ENCODE measurements at regions not wholly inside any gene's neighbourhood (a gene's known extent, or its start where the extent isn't known, plus 50 kb on each side); places are given as distances from the start of the nearest gene placed in this dataset.

DNA sequence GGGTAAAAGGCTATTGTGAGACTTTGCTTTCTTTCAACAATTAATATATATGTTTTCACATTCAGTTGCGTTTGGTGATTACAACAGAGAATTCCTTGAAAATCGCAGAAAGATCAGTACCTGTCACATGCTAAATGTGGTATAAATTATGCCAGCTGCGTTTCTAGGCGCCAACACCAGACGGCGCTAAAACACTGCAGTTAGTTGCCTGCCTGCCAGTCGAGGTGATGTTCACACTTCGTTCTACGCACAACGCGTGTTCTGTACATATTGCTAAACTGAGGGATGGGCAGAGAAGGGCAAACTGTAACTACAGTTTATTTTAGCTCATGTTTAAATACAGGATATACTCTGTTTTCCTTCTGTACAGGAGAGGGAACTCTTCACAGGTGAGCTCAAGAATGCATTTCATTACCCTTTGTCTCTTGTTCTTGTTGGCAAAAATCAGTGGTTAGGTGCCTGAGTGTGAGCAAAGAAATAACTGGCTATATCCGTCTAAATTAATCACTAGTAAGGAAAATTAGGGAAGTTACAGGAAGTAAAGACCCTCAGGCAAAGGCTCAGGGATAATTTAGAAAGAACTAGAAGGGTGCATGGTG, 100.1 kb upstream of the RGS17 start:
- DNase-seq = no peak
- H3K27ac ChIP-seq = no peak overlapping the region
- no peaks in the 10 kb centered on the region for H3K36me3 ChIP-seq
- no peaks in the 10 kb centered on the region for H3K9me3 ChIP-seq
- TF ChIP-seq POLR2A (IDR thresholded peaks at IDR 0.05) (no peak), EP300 (IDR thresholded peaks at IDR 0.05) (no peak), CTCF (IDR thresholded peaks at IDR 0.05) (peak in 3 of 4 experiments; percentile 25 to 49 (median 43))
- H3K4me3 ChIP-seq = no peak overlapping the region
- no peaks in the 10 kb centered on the region for H3K4me1 ChIP-seq
- H3K27me3 ChIP-seq = no peaks in the 10 kb centered on the region
- WGBS, 2 donors = 7 to 10% methylated on average over 12 of the region's 12 CpGs
- intact Hi-C loops (cut with DNase I) = no loop called here

DNA sequence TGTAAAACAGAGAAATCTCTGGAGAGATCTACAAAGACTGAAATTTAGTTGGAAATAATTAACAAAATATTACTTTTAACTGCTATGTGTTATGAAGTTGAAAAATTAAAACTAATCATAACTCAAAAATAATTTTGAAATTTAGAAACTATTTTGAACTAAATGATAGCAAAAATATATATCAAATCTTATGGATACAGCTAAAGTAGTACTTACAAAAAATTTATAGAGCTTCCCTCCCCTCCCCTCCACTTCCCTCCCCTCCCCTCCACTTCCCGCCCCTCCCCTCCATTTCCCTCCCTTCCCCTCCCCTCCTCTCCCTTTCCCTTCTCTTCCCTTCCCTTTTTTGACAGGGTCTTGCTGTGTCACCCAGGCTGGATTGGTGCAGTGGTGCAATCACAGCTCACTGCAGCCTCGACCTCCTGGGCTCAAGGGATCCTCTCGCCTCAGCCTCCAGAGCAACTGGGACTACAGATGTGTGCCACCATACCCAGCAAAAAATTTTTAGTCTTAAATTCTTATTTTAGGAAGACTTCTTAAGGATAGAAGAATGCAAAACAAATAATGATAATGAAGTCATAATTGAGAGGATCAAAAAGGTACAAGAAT, 87.2 kb upstream of the RGS17 start:
- H3K4me3 ChIP-seq = no peak overlapping the region
- no peaks in the 10 kb centered on the region for H3K9me3 ChIP-seq
- H3K4me1 ChIP-seq = no peaks in the 10 kb centered on the region
- no peak overlapping the region for H3K27ac ChIP-seq
- no peaks in the 10 kb centered on the region for H3K36me3 ChIP-seq
- WGBS, 2 donors = 41 to 82% methylated on average over 3 of the region's 3 CpGs
- intact Hi-C loops (cut with DNase I) = no loop called here
- H3K27me3 ChIP-seq = no peaks in the 10 kb centered on the region
- TF ChIP-seq EP300 (IDR thresholded peaks at IDR 0.05) (no peak), POLR2AphosphoS5 (IDR thresholded peaks at IDR 0.05) (no peak), CTCF (IDR thresholded peaks at IDR 0.05) (no peak), POLR2A (IDR thresholded peaks at IDR 0.05) (no peak)
- DNase-seq = no peak

- TF ChIP-seq POLR2A (IDR thresholded peaks at IDR 0.05) (no peak), EP300 (IDR thresholded peaks at IDR 0.05) (no peak), POLR2AphosphoS5 (IDR thresholded peaks at IDR 0.05) (no peak), CTCF (IDR thresholded peaks at IDR 0.05) (no peak)
- Histone ChIP-seq H3K27me3 (no peaks in the 10 kb centered on the region), H3K4me3 (no peak overlapping the region), H3K4me1 (no peaks in the 10 kb centered on the region), H3K27ac (no peak overlapping the region), H3K36me3 (no peaks in the 10 kb centered on the region), H3K9me3 (no peaks in the 10 kb centered on the region)
- no peak for DNase-seq
- 65 to 77% methylated on average over 2 of the region's 2 CpGs for WGBS, 2 donors
- intact Hi-C loops (cut with DNase I) = no loop called here
These were observed 85.7 kb upstream of the RGS17 start for GRCh38 chr6:153216789-153217188.

DNA sequence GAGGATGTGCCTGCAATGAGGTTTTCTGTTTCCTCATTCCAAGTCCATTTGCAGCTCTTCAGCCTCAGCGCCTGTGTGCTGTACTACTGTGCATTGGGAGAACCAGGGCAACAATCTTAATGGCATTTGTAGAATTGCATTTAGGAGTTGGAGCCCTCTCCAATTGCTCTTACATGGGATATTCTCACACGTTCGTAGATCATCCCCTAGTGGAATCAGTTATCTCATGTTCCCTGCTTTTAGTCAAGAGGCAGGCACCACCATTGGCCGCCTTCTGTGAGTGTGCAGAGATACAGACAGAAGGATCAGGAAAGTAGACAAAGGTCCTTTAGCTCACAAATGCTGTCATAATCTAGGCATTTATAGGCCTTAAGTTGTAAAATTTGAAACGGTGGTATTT, 84.2 kb upstream of the RGS17 start:
- intact Hi-C loops (cut with DNase I) = no loop called here
- H3K27ac ChIP-seq = no peak overlapping the region
- H3K4me1 ChIP-seq = no peaks in the 10 kb centered on the region
- H3K4me3 ChIP-seq = no peak overlapping the region
- DNase-seq = no peak
- H3K36me3 ChIP-seq = no peaks in the 10 kb centered on the region
- no peaks in the 10 kb centered on the region for H3K27me3 ChIP-seq
- WGBS, 2 donors = 64 to 71% methylated on average over 5 of the region's 5 CpGs
- no peaks in the 10 kb centered on the region for H3K9me3 ChIP-seq
- TF ChIP-seq POLR2A (IDR thresholded peaks at IDR 0.05) (no peak), CTCF (IDR thresholded peaks at IDR 0.05) (no peak), EP300 (IDR thresholded peaks at IDR 0.05) (no peak), POLR2AphosphoS5 (IDR thresholded peaks at IDR 0.05) (no peak)

- DNase-seq = no peak
- no peaks in the 10 kb centered on the region for H3K36me3 ChIP-seq
- H3K27ac ChIP-seq = no peak overlapping the region
- H3K27me3 ChIP-seq = no peaks in the 10 kb centered on the region
- no peak for TF ChIP-seq POLR2AphosphoS5 (IDR thresholded peaks at IDR 0.05)
- TF ChIP-seq EP300 (IDR thresholded peaks at IDR 0.05) = no peak
- no peak for TF ChIP-seq CTCF (IDR thresholded peaks at IDR 0.05)
- no peak for TF ChIP-seq POLR2A (IDR thresholded peaks at IDR 0.05)
- H3K9me3 ChIP-seq = no peaks in the 10 kb centered on the region
- intact Hi-C loops (cut with DNase I) = no loop called here
- WGBS, 2 donors = 59 to 69% methylated on average over 1 of the region's 1 CpG
- no peak overlapping the region for H3K4me3 ChIP-seq
- no peaks in the 10 kb centered on the region for H3K4me1 ChIP-seq
These were observed 83.4 kb upstream of the RGS17 start for GRCh38 chr6:153214436-153214835.
